ENCODE measurements at regions not wholly inside any gene's neighbourhood (a gene's known extent, or its start where the extent isn't known, plus 50 kb on each side); places are given as distances from the start of the nearest gene placed in this dataset.
"Not testable (repeated sequence)": the region's sequence is repeated elsewhere in the genome, so short reads cannot be mapped to it uniquely, and the experiment has no call there.

DNA sequence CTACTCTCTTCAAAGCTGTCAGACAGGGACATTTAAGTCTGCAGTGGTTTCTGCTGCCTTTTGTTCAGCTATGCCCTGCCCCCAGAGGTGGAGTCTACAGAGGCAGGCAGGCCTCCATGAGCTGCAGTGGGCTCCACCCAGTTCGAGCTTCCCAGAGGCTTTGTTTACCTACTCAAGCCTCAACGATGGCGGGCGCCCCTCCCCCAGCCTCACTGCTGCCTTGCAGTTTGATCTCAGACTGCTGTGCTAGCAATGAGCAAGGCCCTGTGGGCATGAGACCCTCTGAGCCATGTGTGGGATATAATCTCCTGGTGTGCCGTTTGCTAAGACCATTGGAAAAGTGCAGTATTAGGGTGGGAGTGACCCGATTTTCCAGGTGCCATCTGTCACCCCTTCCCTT, 82.5 kb upstream of the POC5 start:
- H3K4me1 Mint-ChIP-seq; DNase-seq; ATAC-seq; H3K27ac Mint-ChIP-seq; H3K36me3 Mint-ChIP-seq (ENCODE audit: low read depth); H3K4me3 Mint-ChIP-seq; H3K9me3 ChIP-seq (ENCODE audit: control insufficient read depth, low read length, poor library complexity, severe bottlenecking): not testable (repeated sequence)
- peaks cover 15% of the 10 kb centered on the region for H3K27me3 Mint-ChIP-seq

DNA sequence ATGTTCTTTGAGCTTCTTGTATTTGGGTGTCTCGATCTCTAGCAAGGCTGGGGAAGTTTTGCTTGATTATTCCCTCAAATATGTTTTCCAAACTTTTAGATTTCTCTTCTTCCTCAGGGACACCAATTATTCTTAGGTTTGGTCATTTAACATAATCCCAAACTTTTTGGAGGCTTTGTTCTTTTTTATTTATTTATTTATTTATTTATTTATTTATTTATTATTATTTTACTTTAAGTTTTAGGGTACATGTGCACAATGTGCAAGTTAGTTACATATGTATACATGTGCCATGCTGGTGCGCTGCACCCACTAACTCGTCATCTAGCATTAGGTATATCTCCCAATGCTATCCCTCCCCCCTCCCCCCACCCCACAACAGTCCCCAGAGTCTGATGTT, 52.1 kb upstream of the POC5 start:
- DNase-seq; H3K9me3 ChIP-seq (ENCODE audit: control insufficient read depth, low read length, poor library complexity, severe bottlenecking); H3K4me3 Mint-ChIP-seq; H3K27ac Mint-ChIP-seq; ATAC-seq; H3K27me3 Mint-ChIP-seq; H3K36me3 Mint-ChIP-seq (ENCODE audit: low read depth); H3K4me1 Mint-ChIP-seq: not testable (repeated sequence)
